SK-N-SH (cell line): ENCODE measurements at regions not wholly inside any gene's neighbourhood (a gene's known extent, or its start where the extent isn't known, plus 50 kb on each side); places are given as distances from the start of the nearest gene placed in this dataset.

ENCODE experiments used
- CTCF ChIA-PET: fragments of 300-600, 350-600 bp; formaldehyde crosslinking; extraction: SDS; loops from one replicate; lab custom pipeline; 2021; lab: Yijun Ruan, JAX
- POLR2A ChIA-PET: fragments of 350-600 bp; sonication (Branson Sonifier 250); formaldehyde crosslinking; extraction: SDS; loops from one replicate; lab custom pipeline; 2020; ENCODE audit warnings: antibody characterized with exemption, inconsistent platforms; lab: Yijun Ruan, JAX
- DNase-seq: peaks from one replicate; pipeline ENCODE4 v3.0.0; 2012
- H2AFZ ChIP-seq: fragments of 200-600 bp; sonication (generic); 2 replicates; pipeline ENCODE4 v1.8.1; 2016; ENCODE audit warnings: antibody characterized with exemption, mild to moderate bottlenecking, low read depth
- H3F3A ChIP-seq: fragments of 200-600 bp; sonication (generic); replicated peaks from 2 replicates; pipeline ENCODE3; 2016; ENCODE audit warnings: antibody characterized with exemption, mild to moderate bottlenecking; ENCODE audit not compliant: insufficient read depth
- H3K27ac ChIP-seq, 2 experiments: fragments of 200-500 bp in 1 of 2; fragments of 200-600 bp in 1 of 2; sonication (Bioruptor generic) in 1 of 2; sonication (generic), shearing (Covaris generic) in 1 of 2; 2 replicates each; pipeline versions ENCODE4 v1.5.1 to v1.6.1; 2014 to 2016; ENCODE audit warnings: low read depth in 2 of 2, inconsistent platforms in 1 of 2, low read length in 1 of 2, mild to moderate bottlenecking in 1 of 2, mixed read lengths in 1 of 2
- H3K27me3 ChIP-seq: fragments of 200-600 bp; sonication (generic), shearing (Covaris generic); 2 replicates; pipeline ENCODE4 v1.6.1; 2016; ENCODE audit warnings: mixed run types; ENCODE audit not compliant: insufficient read depth
- H3K36me3 ChIP-seq, 2 experiments: fragments of 200-500 bp in 1 of 2; fragments of 200-600 bp in 1 of 2; sonication (Bioruptor generic) in 1 of 2; sonication (generic) in 1 of 2; replicated peaks in 1 of 2; 2 replicates each; pipeline versions ENCODE3 to v1.5.1; 2014 to 2016; ENCODE audit warnings: low read length in 1 of 2, mild to moderate bottlenecking in 1 of 2; ENCODE audit not compliant: insufficient read depth in 2 of 2, control insufficient read depth in 1 of 2
- H3K4me1 ChIP-seq, 2 experiments: fragments of 200-500 bp in 1 of 2; fragments of 200-600 bp in 1 of 2; sonication (Bioruptor generic) in 1 of 2; sonication (generic), shearing (Covaris generic) in 1 of 2; 2 replicates each; pipeline versions ENCODE4 v1.5.1 to v1.6.1; 2014 to 2016; ENCODE audit warnings: low read depth in 1 of 2, low read length in 1 of 2, mixed run types in 1 of 2; ENCODE audit not compliant: insufficient read depth in 2 of 2, control insufficient read depth in 1 of 2
- H3K4me2 ChIP-seq: fragments of 200-600 bp; sonication (generic), shearing (Covaris generic); 2 replicates; pipeline ENCODE4 v1.6.1; 2017; ENCODE audit warnings: mixed run types
- H3K4me3 ChIP-seq, 2 experiments: fragments of 200-500 bp in 1 of 2; fragments of 200-600 bp in 1 of 2; sonication (Bioruptor generic) in 1 of 2; sonication (generic), shearing (Covaris generic) in 1 of 2; 2 replicates each; pipeline versions ENCODE4 v1.5.1 to v1.8.1; 2014 to 2016; ENCODE audit warnings: low read depth in 2 of 2, inconsistent platforms in 1 of 2, low read length in 1 of 2, mild to moderate bottlenecking in 1 of 2, mixed read lengths in 1 of 2, moderate library complexity in 1 of 2
- H3K79me2 ChIP-seq: fragments of 200-600 bp; sonication (generic); 2 replicates; pipeline ENCODE4 v1.8.1; 2017; ENCODE audit warnings: mild to moderate bottlenecking; ENCODE audit not compliant: insufficient read depth
- H3K9ac ChIP-seq: fragments of 200-600 bp; sonication (generic); 2 replicates; pipeline ENCODE4 v1.6.1; 2017; ENCODE audit warnings: mixed run types
- H3K9me2 ChIP-seq: fragments of 200-600 bp; sonication (generic); 2 replicates; pipeline ENCODE4 v1.6.1; 2017; ENCODE audit warnings: mixed run types
- H3K9me3 ChIP-seq: fragments of 200-600 bp; sonication (generic); 2 replicates; pipeline ENCODE4 v1.6.1; 2017; ENCODE audit warnings: mixed run types, mild to moderate bottlenecking, moderate library complexity
- H4K20me1 ChIP-seq: fragments of 200-600 bp; sonication (generic); 2 replicates; pipeline ENCODE4 v1.6.1; 2017; ENCODE audit warnings: mild to moderate bottlenecking, mixed run types; ENCODE audit not compliant: insufficient read depth
- ELF1 ChIP-seq: IDR thresholded peaks from 2 replicates; pipeline ENCODE4 v1.4.0; 2012
- EP300 ChIP-seq, 2 experiments: IDR thresholded peaks; 2 replicates each; pipeline versions ENCODE4 v1.4.0 to v1.6.1; 2012; ENCODE audit warnings: borderline replicate concordance in 1 of 2, low read depth in 1 of 2, low read length in 1 of 2
- EZH2phosphoT487 ChIP-seq: fragments of 200-600 bp; sonication (generic); IDR thresholded peaks from 2 replicates; pipeline ENCODE4 v1.6.1; 2017; ENCODE audit warnings: low read depth, mixed run types, mild to moderate bottlenecking, antibody characterized with exemption, moderate library complexity, borderline replicate concordance
- FOSL2 ChIP-seq: IDR thresholded peaks from 2 replicates; pipeline ENCODE4 v1.4.0; 2012; ENCODE audit warnings: low read depth, mild to moderate bottlenecking, moderate library complexity, borderline replicate concordance
- FOXJ3 ChIP-seq: sonication (generic); formaldehyde crosslinking; IDR thresholded peaks from 2 replicates; pipeline ENCODE4 v1.5.1; 2020; ENCODE audit warnings: mild to moderate bottlenecking, missing genetic modification reagents
- GABPA ChIP-seq: IDR thresholded peaks from 2 replicates; pipeline ENCODE4 v1.4.0; 2012; ENCODE audit warnings: low read depth, mild to moderate bottlenecking
- GATA2 ChIP-seq: sonication (generic); formaldehyde crosslinking; IDR thresholded peaks from 2 replicates; pipeline ENCODE4 v1.5.0; 2020; ENCODE audit warnings: mild to moderate bottlenecking, missing genetic modification reagents
- JUND ChIP-seq: IDR thresholded peaks from 2 replicates; pipeline ENCODE4 v1.4.0; 2012
- MXI1 ChIP-seq: IDR thresholded peaks from 2 replicates; pipeline ENCODE4 v1.6.1; 2012; ENCODE audit warnings: mild to moderate bottlenecking, low read depth, low read length, improper control_type of control experiment
- RAD21 ChIP-seq: IDR thresholded peaks from 2 replicates; pipeline ENCODE4 v1.6.1; 2012; ENCODE audit warnings: mild to moderate bottlenecking, low read length
- TAF1 ChIP-seq: IDR thresholded peaks from 2 replicates; pipeline ENCODE4 v1.6.1; 2012; ENCODE audit warnings: low read depth, mild to moderate bottlenecking, low read length, moderate library complexity, borderline replicate concordance
- TCF12 ChIP-seq: IDR thresholded peaks from 2 replicates; pipeline ENCODE4 v1.4.0; 2012
- YY1 ChIP-seq: IDR thresholded peaks from 2 replicates; pipeline ENCODE4 v1.4.0; 2012; ENCODE audit warnings: low read depth, mild to moderate bottlenecking
- WGBS: methylation state at CpG from one replicate; pipeline ENCODE4 v1.1.6; 2017; ENCODE audit warnings: low lambda C conversion rate; 5-methylcytosine and 5-hydroxymethylcytosine counted together
- TF ChIP-seq, protein P1 (sequence below): IDR thresholded peaks from 2 replicates; pipeline ENCODE4 v1.4.0; 2012; ENCODE audit warnings: low read depth, borderline replicate concordance
- TF ChIP-seq, protein P2 (sequence below): fragments of 150-350 bp; IDR thresholded peaks from 2 replicates; pipeline ENCODE4 v1.6.1; 2016; ENCODE audit warnings: mild to moderate bottlenecking, low read depth, low read length
- TF ChIP-seq, protein P3 (sequence below): IDR thresholded peaks from 2 replicates; pipeline ENCODE4; 2012
- TF ChIP-seq, protein P4 (sequence below): IDR thresholded peaks from 2 replicates; pipeline ENCODE4 v1.4.0; 2012; ENCODE audit warnings: low read depth

DNA sequence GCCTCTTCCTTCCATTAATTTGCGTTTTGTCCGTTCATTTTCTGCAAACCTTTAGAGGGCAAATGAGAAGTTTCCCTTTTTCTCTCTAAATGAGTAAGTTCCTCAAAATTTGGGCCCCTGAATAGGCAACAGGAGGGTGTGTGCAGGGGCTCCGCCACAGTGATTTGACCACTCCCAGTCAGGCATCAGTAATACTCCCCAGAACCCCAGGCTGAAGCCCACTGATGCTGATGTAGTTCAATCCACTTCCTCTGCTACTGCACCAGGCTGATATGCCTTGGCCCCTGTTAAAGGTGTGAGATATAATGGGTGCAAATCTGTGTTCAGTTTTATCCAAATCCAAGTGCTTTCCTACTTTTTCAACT, 1150.0 kb downstream of the RPIA start (continued):
- TF ChIP-seq, protein P1, sequence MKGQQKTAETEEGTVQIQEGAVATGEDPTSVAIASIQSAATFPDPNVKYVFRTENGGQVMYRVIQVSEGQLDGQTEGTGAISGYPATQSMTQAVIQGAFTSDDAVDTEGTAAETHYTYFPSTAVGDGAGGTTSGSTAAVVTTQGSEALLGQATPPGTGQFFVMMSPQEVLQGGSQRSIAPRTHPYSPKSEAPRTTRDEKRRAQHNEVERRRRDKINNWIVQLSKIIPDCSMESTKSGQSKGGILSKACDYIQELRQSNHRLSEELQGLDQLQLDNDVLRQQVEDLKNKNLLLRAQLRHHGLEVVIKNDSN: no peak
- TF ChIP-seq GATA2 (CRISPR knock-in tag) (no peak), TCF12 (no peak)
- TF ChIP-seq, all 33 proteins: peak for 0

DNA sequence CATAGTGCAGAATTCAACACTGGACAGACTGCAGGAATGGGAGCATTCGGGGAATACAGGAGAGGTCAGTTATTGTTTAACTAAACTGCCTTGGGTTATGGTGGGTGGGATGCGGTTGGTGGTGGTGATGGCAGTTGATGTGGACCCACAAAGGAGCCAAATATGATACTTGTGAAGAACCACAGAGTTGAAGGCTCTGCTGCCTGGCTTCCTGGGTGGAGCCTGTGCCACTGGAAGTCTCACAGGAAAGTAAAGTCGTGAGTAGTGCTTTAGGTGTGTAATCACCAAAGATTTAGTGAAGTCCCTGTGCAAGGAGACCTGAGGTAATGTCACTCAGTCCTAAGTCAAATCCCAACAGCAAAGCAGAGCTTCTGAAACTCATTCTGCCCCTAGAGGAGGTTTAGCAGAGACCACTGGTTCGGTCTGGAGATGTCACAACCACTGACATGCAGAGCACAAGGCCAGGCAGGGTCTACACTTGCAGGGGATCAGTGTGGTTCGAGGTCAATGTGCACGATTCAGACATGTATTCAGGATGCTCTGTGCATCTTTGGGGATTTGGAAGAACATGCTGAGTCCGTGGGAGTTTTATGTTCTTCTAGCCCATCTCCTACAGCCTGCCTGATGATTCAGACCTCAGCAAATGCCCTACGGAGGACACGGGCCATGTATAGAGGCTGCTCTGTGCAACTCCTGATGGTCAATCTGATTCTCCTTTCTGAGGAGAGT, 1150.9 kb downstream of the RPIA start:
- H3K36me3 ChIP-seq: no peaks in the 10 kb centered on the region
- H3K9me2 ChIP-seq: no peaks in the 10 kb centered on the region
- H2AFZ ChIP-seq: no peak overlapping the region
- no peaks in the 10 kb centered on the region for H4K20me1 ChIP-seq
- ChIA-PET CTCF (no interaction called here), POLR2A (no interaction called here)
- no peak overlapping the region for H3K4me2 ChIP-seq
- H3F3A ChIP-seq: no peaks in the 10 kb centered on the region
- no peak overlapping the region for H3K9ac ChIP-seq
- H3K9me3 ChIP-seq: 0 out of 2 replicates have a peak, but pooled peaks cover 3% of the 10 kb centered on the region
- 4% methylated on average over 9 of the region's 9 CpGs for WGBS
- H3K27me3 ChIP-seq: no peaks in the 10 kb centered on the region
- H3K4me3 ChIP-seq: no peak overlapping the region
- TF ChIP-seq MXI1 (no peak), YY1 (no peak), FOSL2 (no peak), EP300 (IDR thresholded peaks at IDR 0.05; ENCODE audit: borderline replicate concordance in 1 of 2, low read depth in 1 of 2, low read length in 1 of 2) (no peak)
- TF ChIP-seq, protein P2, sequence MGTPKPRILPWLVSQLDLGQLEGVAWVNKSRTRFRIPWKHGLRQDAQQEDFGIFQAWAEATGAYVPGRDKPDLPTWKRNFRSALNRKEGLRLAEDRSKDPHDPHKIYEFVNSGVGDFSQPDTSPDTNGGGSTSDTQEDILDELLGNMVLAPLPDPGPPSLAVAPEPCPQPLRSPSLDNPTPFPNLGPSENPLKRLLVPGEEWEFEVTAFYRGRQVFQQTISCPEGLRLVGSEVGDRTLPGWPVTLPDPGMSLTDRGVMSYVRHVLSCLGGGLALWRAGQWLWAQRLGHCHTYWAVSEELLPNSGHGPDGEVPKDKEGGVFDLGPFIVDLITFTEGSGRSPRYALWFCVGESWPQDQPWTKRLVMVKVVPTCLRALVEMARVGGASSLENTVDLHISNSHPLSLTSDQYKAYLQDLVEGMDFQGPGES: no peak
- TF ChIP-seq, protein P3, sequence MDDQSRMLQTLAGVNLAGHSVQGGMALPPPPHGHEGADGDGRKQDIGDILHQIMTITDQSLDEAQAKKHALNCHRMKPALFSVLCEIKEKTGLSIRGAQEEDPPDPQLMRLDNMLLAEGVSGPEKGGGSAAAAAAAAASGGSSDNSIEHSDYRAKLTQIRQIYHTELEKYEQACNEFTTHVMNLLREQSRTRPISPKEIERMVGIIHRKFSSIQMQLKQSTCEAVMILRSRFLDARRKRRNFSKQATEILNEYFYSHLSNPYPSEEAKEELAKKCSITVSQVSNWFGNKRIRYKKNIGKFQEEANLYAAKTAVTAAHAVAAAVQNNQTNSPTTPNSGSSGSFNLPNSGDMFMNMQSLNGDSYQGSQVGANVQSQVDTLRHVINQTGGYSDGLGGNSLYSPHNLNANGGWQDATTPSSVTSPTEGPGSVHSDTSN: no peak
- no peaks in the 10 kb centered on the region for H3K79me2 ChIP-seq
- no peaks in the 10 kb centered on the region for H3K4me1 ChIP-seq
- no peak for DNase-seq
- no peak overlapping the region for H3K27ac ChIP-seq

DNA sequence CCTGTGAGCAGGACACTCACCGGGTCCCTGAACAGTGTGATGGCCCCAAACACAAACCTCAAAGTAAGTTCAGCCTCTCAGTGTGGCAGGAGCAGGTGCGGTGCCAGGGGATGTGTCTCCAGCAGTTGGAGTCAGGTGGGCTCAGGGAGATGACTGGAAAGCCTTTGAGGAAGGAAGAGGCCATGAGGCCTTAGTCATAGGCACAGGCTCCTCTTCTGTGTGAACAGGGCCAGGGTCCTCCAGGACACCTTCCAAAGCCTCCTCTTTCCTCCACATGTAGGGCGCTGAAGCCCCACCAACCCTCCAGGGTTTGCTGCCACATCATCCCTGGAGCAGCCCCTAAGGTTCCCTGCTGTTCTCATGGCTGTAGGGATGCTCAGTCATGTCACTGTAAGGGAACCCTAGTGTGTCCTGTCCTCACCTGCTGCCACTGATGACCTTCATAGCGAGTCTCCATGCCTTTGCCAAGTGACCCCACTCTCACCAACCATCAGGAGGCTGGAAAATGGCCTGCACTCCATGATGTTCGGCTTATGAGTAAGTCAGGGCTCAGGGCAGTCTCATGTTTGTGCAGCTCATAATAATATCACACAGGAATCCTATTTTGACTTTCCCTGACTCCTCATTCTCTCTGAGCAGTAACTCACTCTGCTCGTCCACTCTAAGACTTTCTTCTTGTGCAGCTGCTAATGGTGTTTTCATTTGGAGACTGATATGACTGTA, 1152.9 kb downstream of the RPIA start:
- TF ChIP-seq RAD21: no peak
- no peak for TF ChIP-seq TAF1
- TF ChIP-seq, protein P4, sequence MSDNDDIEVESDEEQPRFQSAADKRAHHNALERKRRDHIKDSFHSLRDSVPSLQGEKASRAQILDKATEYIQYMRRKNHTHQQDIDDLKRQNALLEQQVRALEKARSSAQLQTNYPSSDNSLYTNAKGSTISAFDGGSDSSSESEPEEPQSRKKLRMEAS: no peak
- no peak for TF ChIP-seq EZH2phosphoT487
- TF ChIP-seq GABPA: no peak
- TF ChIP-seq FOXJ3: no peak
- no peak for TF ChIP-seq JUND
- TF ChIP-seq ELF1: no peak
- no peaks in the 10 kb centered on the region for H4K20me1 ChIP-seq
- WGBS: 0% methylated on average over 6 of the region's 6 CpGs
- no peaks in the 10 kb centered on the region for H3K36me3 ChIP-seq
- no peak for DNase-seq
- H3F3A ChIP-seq: no peaks in the 10 kb centered on the region
- H3K4me1 ChIP-seq: no peaks in the 10 kb centered on the region
- H3K27me3 ChIP-seq: no peaks in the 10 kb centered on the region
- no peaks in the 10 kb centered on the region for H3K9me3 ChIP-seq
- POLR2A ChIA-PET: no interaction called here
- no peak overlapping the region for H3K27ac ChIP-seq
- CTCF ChIA-PET: interaction anchor here (0.6 kb wide), 1 partner anchor 893 kb away, joined by 3 read pairs; no protein-coding TSS in a partner anchor
- H3K4me2 ChIP-seq: no peak overlapping the region
- no peaks in the 10 kb centered on the region for H3K9me2 ChIP-seq
- H2AFZ ChIP-seq: no peak overlapping the region
- no peaks in the 10 kb centered on the region for H3K79me2 ChIP-seq
- H3K9ac ChIP-seq: no peak overlapping the region
- H3K4me3 ChIP-seq: no peak overlapping the region
